Brain microvascular endothelial cell (primary cell): ENCODE measurements at regions not wholly inside any gene's neighbourhood (a gene's known extent, or its start where the extent isn't known, plus 50 kb on each side); places are given as distances from the start of the nearest gene placed in this dataset.
A peak's percentile ranks its signal among the peaks of the same experiment; 100 is the strongest.

Experiments used
- DNase-seq: peaks from one replicate; pipeline ENCODE4 v3.0.0-alpha.2; 2020
- H3K27ac ChIP-seq: fragments of 250-450 bp; sonication (Bioruptor Pico); 2 replicates; pipeline ENCODE4 v1.5.1; 2020; ENCODE audit warnings: mild to moderate bottlenecking, moderate library complexity
- H3K27me3 ChIP-seq: fragments of 250-450 bp; sonication (Bioruptor Pico); replicated peaks from 2 replicates; pipeline ENCODE4 v1.5.1; 2020; ENCODE audit warnings: mild to moderate bottlenecking
- H3K36me3 ChIP-seq: fragments of 250-450 bp; sonication (Bioruptor Pico); replicated peaks from 2 replicates; pipeline ENCODE4 v1.5.1; 2020; ENCODE audit warnings: mild to moderate bottlenecking
- H3K4me3 ChIP-seq: 2 replicates; pipeline ENCODE4 v1.5.1; 2011; ENCODE audit warnings: low read depth, mild to moderate bottlenecking, control low read depth, low read length, moderate library complexity
- in situ Hi-C: cut with HindIII; loops from 2 replicates; pipeline ENCODE4 v1.10.0; 2017; ENCODE audit warnings: low sequenced_read_pairs, low pct_ligation_motif_present
- TF ChIP-seq, protein P1 (sequence below): IDR thresholded peaks from 2 replicates; pipeline ENCODE4 v1.5.1; 2011; ENCODE audit warnings: low read depth, mild to moderate bottlenecking, moderate library complexity, low read length, control low read depth, inconsistent platforms; ENCODE audit errors: missing control alignments

DNA sequence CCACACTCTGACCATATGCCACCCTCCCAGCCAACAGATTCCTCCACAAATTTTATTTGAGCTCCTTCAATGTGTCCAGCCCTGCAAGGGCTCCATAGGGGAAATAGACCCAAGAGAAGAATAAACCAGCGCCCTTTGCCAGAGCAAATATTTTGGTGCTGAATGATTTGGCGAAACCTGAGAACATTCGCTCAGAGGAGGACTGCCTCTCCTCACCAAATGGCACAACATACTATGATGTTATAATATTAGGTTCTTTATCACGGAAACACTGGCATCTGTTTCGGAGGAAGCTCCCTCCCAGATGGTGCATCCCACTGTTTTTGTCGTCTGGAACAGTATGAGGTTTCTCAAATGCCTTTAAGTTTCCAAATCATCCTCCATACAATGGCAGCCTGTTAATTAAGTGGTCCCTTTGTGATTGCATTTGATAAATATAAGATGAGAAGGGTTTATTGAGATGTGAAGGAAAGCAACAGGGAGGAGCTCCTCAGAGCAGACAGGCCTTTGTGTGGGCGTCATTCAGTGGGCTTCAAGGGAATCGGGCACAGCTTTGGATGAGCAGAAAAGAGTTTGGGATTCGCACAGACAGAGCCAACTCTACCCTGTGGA is 139.1 kb upstream of the ADRA1B start:
- H3K27ac ChIP-seq = no peak overlapping the region
- no peaks in the 10 kb centered on the region for H3K27me3 ChIP-seq
- in situ Hi-C loops = no loop called here
- DNase-seq = no peak
- TF ChIP-seq, protein P1, sequence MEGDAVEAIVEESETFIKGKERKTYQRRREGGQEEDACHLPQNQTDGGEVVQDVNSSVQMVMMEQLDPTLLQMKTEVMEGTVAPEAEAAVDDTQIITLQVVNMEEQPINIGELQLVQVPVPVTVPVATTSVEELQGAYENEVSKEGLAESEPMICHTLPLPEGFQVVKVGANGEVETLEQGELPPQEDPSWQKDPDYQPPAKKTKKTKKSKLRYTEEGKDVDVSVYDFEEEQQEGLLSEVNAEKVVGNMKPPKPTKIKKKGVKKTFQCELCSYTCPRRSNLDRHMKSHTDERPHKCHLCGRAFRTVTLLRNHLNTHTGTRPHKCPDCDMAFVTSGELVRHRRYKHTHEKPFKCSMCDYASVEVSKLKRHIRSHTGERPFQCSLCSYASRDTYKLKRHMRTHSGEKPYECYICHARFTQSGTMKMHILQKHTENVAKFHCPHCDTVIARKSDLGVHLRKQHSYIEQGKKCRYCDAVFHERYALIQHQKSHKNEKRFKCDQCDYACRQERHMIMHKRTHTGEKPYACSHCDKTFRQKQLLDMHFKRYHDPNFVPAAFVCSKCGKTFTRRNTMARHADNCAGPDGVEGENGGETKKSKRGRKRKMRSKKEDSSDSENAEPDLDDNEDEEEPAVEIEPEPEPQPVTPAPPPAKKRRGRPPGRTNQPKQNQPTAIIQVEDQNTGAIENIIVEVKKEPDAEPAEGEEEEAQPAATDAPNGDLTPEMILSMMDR = no peak
- no peak overlapping the region for H3K4me3 ChIP-seq
- H3K36me3 ChIP-seq = no peaks in the 10 kb centered on the region

DNA sequence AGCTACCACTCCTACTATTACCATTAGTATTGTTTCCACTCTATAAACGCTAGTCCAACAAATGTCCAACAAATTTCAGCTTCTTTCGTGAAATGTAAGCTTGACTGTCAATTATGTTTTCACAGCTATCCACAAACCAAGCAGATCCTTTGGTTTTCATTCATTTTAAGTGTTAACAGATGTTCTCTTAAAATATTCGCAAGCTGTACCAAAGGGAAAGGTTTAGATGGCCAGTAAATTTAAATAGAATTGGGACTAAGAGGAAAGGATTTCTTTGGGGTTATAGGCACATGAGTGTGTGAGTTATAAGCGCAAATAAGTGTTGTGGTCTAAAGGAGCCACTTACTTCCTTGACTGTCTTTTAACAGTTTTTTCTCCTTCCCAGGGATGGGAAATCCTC is 136.8 kb upstream of the ADRA1B start:
- no peaks in the 10 kb centered on the region for H3K36me3 ChIP-seq
- H3K27me3 ChIP-seq = no peaks in the 10 kb centered on the region
- no peak for DNase-seq
- H3K4me3 ChIP-seq = no peak overlapping the region
- H3K27ac ChIP-seq = peak overlapping the region; percentile 62
- TF ChIP-seq, protein P1 = no peak
- in situ Hi-C loops = no loop called here

DNA sequence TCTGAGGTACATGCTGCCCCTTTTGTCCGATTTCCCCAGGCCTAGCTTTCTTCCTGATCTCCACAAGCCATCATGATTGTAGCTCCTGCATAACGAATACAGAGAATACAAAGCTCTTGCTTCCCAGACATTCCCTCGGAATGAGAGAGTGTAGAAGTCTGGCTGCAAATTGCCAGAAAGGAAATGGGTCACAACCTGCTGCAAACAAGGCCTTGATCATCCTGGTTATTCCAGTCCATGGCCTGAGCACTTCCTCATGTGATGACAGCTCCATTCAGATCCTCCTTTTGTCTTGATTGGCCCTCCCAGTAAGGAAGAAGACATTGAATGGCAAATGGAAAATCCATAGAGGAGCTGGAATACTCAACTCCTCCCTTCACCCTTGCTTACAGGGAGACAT is 136.0 kb upstream of the ADRA1B start:
- Histone ChIP-seq H3K4me3 (no peak overlapping the region), H3K27me3 (no peaks in the 10 kb centered on the region), H3K27ac (no peak overlapping the region), H3K36me3 (no peaks in the 10 kb centered on the region)
- TF ChIP-seq, protein P1 = no peak
- in situ Hi-C loops = no loop called here
- no peak for DNase-seq

DNA sequence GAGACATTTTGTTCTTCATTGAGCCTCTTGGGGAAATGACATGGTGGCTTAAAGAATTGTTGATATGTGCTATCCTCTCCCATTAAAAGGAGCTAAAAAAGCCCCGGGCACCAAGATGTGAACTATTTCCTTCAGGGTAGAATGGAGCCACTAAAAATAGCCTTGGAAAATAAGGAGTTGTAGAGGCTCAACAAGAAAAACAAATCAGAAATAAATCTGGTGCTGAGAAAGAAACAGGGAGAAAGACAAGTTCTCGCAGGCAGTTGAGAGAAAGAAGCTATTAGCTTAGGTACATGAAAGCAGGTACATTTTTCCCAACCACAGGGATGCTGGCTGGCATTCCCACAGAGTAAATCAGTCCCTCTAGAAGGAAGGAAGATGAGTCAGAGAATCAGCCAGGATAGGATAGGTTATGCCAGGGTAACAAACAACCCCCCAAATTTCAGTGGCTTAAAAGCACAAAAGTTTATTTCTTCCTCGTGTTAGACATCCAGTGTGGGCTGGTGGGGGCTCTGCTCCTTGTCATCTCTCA is 134.6 kb upstream of the ADRA1B start:
- Histone ChIP-seq H3K36me3 (no peaks in the 10 kb centered on the region), H3K27me3 (no peaks in the 10 kb centered on the region), H3K27ac (no peak overlapping the region), H3K4me3 (no peak overlapping the region)
- in situ Hi-C loops = no loop called here
- no peak for DNase-seq
- TF ChIP-seq, protein P1 = no peak

DNA sequence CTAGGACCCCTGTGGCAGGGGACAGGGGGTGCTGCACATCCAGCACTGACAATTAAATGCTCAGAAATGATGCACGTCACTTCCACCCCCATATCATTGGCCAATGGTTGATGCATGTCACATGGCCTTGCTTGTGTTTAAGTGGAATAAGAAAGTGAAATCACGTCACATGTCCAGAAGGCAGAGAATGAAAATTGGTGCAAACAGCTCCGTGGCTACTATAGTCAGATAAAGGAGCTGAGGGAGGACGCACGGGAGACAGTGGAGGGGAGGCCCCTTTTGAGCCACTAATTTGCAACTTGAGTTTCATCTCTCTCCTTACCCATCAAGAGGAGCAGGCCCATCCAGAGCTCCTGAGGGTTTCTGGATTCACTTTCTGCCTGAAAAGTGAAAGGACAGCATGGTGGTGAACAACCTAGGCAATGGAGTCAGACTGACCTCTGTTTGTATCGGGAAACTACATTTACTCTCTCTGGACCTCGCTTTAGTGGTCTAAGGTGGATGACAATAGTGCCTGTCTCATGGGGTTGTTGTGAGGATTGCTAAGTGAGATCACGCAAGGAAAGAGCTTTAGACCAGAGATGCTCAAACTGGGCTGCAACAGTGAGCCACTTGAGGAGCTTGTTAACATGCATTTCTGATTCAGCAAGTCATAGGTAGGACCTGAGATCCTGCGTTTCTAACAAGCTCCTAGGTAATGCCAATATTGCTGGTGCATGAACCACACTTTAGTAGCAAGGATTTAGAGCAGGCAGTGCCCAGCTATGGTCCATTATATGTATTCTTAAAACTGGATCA is 133.9 kb upstream of the ADRA1B start:
- in situ Hi-C loops = no loop called here
- TF ChIP-seq, protein P1 = no peak
- DNase-seq = no peak

More for the DNA sequence above, 133.9 kb upstream of the ADRA1B start:
- no peaks in the 10 kb centered on the region for H3K27me3 ChIP-seq
- no peak overlapping the region for H3K27ac ChIP-seq
- H3K36me3 ChIP-seq = no peaks in the 10 kb centered on the region
- H3K4me3 ChIP-seq = no peak overlapping the region
